Hematopoietic multipotent progenitor cell (in vitro differentiated cells): ENCODE measurements at regions not wholly inside any gene's neighbourhood (a gene's known extent, or its start where the extent isn't known, plus 50 kb on each side); places are given as distances from the start of the nearest gene placed in this dataset.
"Not testable (repeated sequence)": the region's sequence is repeated elsewhere in the genome, so short reads cannot be mapped to it uniquely, and the experiment has no call there.

Experiments
- DNase-seq, 3 donors: peaks; one replicate each; pipeline ENCODE4 v3.0.0-alpha.2; 2011 to 2015; ENCODE audit warnings: low read depth in 2 of 3, low spot score in 2 of 3

DNA sequence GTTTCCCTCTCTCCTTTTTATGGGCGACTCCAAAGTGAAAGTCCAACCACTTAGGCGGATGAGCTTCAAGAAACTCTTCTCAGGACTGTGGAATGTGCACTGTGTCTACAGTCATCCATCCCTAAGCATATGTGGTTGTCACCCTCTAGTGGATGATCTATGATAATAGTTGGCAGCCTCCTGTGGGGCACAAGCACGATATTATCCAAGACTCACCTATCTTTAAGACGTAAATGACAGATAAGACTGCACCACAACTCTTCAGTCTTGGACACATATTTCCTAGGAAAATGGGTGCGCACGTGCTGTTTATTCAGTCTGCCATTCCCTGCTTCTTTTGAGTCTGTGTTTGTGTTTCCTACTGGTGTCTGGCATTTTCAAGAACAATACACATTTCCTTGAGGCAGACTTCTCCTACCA, 145.5 kb upstream of the CTAGE1 start:
- peak in 2 of 3 donors; percentile 37 to 64 for DNase-seq

- DNase-seq, result no peak
These were observed 146.3 kb upstream of the CTAGE1 start for GRCh38 chr18:22564036-22564435.

DNA sequence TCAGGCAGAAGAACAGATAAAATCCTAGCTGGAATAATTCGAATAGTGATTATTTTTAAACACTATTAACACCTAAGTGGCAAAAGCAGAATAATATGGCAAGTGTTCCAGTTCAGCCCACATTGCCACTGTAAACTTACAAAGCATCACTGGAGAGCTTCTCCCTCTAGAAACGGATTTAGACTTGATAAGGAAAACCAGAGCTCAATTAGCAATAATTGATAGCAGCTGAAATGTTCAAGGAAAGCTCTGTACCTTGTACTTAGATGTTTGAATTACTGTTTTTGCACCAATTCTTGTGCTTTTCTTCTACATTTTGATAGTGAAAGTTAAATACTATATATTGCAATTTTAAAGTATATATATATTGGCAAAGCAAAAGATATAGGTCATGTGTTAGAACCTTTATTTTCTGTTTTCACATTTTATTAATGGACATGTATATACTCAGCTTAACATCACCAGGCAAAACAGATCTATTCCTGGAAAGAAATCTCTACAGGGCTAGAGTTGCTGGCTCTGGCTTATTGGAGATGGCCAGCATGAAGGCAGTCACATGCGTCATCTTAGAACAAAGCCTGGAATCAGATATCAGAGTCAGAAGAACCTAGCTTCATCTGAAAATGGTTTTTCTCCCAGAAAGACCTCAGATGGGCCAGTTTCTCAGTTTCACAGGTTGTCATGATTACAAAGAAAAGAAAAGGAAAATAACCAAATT, 149.1 kb upstream of the CTAGE1 start:
- DNase-seq, result no peak

DNA sequence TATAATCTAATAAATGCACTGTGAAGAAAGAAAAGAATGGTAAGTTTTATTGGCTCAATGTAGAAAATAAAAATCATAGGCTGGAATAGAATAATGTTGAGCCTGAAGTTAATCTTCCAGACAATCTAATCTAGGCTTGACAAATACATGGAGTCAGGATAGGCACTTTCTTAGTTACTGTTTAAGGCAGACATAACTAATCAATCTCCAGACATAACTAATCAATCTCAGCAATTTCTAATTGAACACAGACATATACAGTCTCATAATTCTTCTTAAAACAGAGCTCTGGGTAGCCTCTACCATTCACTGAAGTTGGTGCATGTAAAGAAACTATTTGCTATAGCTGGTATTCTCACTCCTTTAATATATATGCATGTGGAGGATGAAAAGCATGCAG, 150.1 kb upstream of the CTAGE1 start:
- no peak for DNase-seq

DNA sequence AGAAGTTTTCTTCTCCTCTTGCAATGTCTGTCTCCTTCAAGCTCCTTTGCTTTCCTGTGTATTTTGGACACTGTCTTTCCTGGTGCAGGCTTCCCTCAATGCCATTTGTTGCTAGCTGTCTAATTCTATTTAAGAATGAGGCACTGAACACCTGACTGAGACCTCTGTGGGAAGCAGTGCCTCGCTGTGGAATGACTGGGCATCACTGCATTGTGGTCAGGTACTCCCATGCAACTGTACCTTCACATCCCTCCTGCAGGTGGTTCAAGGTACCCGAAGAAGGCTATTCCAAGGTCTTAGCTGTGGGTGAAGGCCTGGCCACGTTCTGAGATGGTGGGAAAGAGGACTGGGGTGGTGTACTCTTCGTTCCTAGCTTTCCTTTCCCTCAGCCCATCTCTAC, 152.8 kb upstream of the CTAGE1 start:
- no peak for DNase-seq

DNA sequence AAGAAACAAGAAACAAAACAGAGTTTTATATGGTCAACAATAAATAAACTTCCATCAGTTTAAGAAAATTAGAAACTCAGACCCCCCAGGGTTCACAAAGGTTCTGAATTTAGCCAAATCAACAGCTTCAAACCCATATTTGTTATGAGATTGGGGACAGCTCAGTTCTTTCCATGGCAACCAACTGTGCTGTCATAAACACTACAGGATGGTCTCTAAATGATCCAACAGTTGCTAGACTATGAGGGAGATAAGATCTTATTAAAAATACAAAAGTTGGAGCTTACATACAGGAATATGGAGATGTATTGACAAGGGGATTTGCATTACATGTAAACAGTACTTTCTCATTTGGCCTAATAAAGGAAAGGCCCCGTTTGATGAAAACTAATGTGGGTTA, 154.6 kb upstream of the CTAGE1 start:
- no peak for DNase-seq

DNA sequence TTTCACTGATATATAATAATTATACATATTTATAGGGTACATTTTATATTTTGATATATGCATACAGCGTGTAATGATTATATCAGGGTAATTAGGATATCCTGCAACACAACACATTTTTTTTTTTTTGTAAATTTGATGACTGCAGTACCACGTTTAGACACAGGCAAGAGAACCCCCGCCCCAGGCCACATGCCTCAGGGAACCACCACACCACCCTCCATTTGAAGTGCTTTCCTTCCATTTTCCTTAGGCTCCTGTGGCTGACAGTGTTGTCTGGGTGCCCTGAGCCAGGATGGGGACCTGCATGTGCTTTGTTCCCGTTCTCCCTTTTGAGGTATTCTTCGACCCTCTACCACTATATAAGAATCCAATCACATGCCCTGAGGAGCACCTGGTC, 161.6 kb upstream of the CTAGE1 start:
- no peak for DNase-seq

GRCh38 chr18:22585333-22585732, 167.6 kb upstream of the CTAGE1 start:
- DNase-seq, result no peak

DNA sequence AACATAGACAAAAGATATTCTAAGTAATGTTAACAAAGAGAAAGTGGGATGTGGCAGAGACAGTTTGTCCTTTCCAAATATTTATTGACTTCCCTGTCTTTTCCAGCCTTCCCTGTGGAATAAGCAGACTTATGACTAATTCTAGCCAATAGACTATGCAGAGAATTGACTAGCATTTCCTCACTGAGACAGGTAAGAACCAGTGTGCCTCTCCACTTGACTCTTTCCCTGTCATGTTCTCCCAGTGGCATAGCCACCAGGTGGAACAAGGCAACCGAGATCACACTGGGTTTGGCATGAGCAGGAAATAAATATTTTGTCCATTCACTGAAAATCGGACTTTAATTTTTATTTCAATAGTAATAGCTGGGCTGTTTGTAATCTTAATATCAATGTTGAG, 168.1 kb upstream of the CTAGE1 start:
- DNase-seq, result no peak

DNA sequence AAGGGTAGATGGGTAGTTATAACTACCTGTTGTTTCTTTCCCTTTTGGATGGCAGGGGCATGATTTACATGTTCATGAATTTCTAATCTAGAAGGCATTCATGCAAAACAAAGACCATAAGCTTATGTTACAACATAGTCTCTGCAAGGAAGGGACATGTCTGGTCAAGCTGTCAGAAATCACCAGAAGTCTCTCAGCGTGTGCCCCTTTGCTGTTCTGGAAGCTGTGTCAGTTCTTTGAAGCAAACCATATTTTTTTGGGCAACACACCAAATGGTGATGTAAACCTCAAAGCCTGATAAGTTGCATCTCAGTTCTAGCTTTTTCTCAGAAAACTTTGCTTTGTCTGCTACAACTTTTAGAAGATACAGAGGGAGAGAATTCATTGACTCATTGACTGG, 173.5 kb upstream of the CTAGE1 start:
- no peak for DNase-seq

DNA sequence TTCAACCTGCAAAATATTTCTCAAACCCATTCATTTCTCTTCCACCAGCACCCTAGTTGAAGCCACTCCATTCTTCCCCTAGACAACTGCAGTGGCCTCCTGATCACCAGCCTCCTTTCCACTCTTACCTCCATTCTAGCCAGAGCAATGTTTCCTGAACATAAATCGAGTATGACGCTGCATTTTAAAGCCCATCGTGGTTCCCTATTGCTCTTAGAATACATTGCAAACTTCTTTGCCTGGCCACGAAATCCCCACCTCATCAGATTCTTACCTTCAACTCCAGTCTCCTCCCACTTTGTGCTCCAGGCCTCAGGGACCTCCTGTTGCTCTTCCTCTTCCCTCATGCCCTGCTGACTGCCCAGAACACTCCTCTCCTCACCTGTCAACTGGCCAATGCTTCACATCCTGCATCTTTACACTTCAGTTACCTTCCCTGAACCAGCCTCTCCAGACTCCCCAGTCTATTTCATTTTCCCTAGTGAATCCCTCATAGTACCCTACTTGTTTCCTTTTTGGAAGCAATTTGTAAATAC, 176.5 kb upstream of the CTAGE1 start:
- DNase-seq, result no peak

GRCh38 chr18:22601481-22601880, 183.8 kb upstream of the CTAGE1 start:
- no peak for DNase-seq

- DNase-seq, result not testable (repeated sequence)
These were observed 184.7 kb upstream of the CTAGE1 start for GRCh38 chr18:22602456-22602855.

DNA sequence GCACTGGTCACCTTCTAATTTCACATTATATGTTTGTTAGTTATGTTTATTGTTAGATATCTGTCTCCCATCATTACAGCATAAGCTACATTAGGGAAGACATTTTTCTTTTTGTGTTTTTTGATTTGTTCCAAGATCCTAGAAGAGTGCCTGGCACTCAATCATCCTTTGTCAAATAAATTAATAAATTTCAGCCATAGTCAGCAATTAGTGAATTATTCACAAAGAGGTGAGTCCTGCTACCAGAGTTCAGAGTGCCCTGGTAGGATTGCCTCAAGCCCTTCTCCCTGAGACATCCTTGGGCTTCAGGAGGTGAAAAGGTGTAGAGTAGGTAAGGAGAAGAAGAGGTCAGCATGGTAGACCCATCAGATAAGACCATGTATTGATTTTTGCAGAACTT, 186.2 kb upstream of the CTAGE1 start:
- DNase-seq, result no peak

- no peak for DNase-seq
These were observed 186.8 kb upstream of the CTAGE1 start for GRCh38 chr18:22604390-22604985.

GRCh38 chr18:22604986-22605421, 187.3 kb upstream of the CTAGE1 start:
- no peak for DNase-seq

DNA sequence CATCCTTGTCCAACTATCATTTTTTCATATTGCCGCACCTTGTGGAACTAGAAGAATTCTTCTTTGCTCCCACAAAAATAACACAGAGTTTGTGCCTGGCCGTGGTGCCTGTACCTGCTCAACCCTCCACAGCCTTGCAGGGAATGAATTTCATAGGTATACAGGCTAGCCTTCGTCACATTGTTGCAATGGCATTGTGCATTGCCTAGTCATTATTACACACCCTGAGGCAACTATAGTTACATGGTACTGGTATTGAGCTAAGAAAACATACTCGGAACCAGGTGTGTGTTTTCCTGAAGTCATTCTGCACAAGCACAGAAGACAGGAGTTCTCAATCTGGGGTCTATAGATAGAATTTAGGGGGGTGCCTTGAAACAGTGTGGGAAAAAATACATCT, 188.0 kb upstream of the CTAGE1 start:
- DNase-seq, result no peak

- no peak for DNase-seq
These were observed 189.0 kb upstream of the CTAGE1 start for GRCh38 chr18:22606563-22607283.

GRCh38 chr18:22607284-22607635, 189.5 kb upstream of the CTAGE1 start:
- no peak for DNase-seq

- no peak for DNase-seq
These were observed 191.1 kb upstream of the CTAGE1 start for GRCh38 chr18:22608847-22609246.

DNA sequence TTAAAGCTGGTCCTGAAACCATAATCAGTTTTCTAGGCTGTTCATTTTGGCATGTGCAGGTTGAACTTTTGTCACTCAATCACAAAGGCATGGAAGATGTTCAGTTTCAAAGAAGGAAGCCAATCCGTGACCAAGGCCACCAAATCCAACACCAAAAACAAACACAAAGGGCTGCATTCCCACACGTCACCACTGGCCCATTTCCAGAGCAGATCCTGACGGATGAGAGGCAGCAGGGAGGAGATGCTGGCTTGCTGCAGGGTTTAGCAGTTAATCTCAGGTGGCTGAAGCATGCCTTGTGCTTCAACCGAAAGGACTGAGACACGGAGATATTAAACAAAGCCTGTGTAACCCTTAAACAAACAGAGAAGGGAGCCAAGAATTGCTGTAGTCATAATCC, 191.9 kb upstream of the CTAGE1 start:
- DNase-seq, result no peak
